ENCODE measurements at regions not wholly inside any gene's neighbourhood (a gene's known extent, or its start where the extent isn't known, plus 50 kb on each side); places are given as distances from the start of the nearest gene placed in this dataset.

DNA sequence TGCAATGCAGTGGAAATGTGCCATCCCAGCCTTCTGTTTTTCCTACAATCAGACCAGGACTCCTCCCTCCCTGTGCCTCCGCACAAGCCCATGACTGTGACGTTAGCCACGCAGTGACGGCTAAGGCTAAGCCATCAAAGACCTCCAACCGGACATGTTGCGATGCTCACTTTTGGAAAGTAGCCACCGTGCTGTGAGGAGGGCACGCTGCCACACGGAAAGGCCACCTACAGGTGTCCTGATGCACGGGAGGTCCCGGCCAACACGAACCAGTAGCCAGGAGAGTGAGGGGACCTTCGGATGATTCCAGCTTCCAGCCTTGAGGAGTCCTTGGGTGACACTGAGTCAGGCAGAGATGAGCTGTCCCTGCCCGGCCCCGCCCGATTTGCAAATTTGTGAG, 53.9 kb downstream of the FOXL1 start:
- DNase-seq (ENCODE audit: low read depth in 2 of 3, low spot score in 2 of 3) = no peak

DNA sequence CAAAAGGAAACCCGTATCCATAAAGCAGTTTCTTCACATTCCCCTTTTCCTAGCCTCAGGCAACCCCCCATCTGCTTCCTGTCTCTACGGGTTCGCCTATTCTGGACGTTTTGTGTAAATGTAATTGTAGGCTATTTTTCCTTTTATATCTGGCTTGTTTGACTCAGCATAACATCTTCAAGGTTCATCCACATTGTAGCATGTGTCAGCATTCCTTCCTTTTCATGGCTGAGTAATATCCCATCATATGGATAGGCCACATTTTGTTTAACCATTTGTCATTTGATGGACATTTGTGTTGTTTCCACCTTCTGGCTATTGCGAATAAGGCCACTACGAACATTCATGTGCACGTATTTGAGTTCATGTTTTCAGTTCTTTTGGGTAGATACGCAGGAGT, 54.6 kb downstream of the FOXL1 start:
- DNase-seq (ENCODE audit: low read depth in 2 of 3, low spot score in 2 of 3) = no peak

DNA sequence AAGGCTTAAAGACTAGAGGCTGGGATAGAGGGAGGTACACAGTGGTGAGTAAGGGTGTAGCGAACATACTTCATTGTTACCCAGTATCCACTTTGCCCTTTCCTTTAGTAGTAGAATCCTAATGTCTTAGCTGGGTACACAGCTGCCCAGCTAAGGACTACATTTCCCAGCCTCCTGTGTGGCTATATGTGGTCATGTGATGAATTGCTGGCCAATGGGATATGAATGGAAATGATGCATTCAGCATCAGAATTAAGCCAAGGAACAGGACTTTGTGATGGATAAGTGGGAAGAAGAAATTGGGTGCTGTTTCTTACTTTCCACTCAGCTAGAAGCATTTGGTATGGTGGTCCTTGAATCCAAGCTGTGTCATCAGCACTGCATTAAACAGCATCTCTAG, 55.9 kb downstream of the FOXL1 start:
- no peak for DNase-seq (ENCODE audit: low read depth in 2 of 3, low spot score in 2 of 3)

DNA sequence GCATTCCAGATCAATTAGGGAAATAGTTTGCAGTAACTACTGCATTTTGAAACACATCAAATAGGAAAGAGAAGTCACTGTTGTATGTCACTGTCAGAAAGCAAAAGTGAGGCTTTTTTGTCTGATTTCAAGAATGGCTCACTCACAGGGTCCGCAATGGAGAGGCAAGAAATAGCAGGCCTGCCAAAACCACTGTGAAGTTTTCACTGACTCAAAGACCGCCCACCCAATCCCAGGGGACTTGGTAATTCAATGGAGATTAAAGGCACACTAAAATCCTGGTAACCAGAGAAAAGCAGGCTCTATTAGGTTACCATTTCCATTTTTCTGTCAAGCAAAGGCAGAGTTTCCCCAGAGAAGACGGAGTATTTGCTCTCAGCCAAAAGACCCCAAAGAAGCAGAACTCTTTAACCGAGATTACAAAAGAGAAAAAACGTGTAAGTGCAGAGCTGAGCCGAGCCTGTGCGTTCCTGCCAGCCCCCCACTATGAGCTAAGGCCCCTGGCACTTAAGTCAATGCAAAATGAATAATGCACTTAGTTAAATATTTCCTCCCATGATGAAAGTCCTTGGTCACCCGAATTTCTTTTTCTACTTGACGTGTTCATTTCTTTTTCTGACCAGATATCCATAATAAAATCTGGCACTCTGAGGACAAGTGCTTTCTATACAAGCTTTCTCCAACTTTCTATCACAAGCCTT, 57.0 kb downstream of the FOXL1 start:
- no peak for DNase-seq (ENCODE audit: low read depth in 2 of 3, low spot score in 2 of 3)

DNA sequence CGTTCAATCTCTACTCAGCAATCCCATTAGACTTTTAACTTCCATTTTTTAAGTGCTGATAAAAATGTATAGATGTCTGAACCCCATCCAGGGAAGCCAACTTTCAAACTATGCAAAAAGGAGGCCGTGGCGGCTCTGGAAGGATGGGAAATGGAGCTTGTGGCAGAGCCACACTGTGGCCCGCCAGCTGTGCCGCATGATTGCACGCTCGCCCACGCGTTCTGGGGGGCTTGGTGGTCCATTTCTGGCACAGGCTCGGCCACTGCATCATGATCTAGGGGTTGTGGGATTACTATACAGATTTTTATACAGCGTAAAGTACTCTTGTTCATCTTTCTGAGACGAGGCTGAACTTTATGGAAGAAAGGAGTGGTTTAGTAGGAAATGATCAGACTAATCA, 57.6 kb downstream of the FOXL1 start:
- no peak for DNase-seq (ENCODE audit: low read depth in 2 of 3, low spot score in 2 of 3)

DNA sequence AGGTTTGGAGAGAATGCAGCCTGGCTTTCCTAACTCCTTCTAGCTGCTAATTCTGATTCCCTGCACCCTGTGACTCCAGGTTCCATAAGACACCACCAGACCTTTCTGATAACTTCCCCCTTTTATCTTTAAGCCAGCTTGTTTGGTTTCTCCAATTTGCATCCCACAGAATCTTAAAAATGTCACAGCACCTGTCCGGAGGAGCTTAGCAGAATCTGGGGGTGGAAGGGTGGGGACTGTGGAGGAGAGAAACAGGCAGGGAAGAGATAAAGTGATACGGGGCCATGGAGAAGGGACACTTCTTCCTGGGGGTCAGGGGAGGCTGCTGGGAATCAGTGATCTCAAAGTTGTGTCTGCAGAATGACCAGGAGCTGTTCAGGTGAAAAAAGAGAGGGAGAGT, 59.4 kb downstream of the FOXL1 start:
- no peak for DNase-seq (ENCODE audit: low read depth in 2 of 3, low spot score in 2 of 3)

DNA sequence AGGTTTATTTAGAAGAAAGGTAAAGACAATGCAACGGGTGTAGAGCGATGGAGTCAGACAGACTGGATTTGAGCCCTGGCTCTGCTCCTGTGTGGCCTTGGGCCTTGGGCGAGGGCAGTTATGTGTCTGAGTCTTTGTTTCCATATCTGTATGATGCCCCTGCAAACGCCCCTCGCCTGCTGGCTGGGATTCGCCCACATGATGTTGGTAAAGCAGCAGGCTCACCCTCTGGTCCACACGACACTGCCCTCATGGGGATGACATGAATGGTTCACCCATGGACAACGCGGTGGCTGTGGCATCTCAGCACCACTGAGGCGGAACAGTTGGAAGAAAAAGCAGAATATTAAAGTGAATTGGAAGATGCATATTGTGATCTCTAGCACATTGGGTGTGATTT, 60.3 kb downstream of the FOXL1 start:
- DNase-seq (ENCODE audit: low read depth in 2 of 3, low spot score in 2 of 3) = no peak

DNA sequence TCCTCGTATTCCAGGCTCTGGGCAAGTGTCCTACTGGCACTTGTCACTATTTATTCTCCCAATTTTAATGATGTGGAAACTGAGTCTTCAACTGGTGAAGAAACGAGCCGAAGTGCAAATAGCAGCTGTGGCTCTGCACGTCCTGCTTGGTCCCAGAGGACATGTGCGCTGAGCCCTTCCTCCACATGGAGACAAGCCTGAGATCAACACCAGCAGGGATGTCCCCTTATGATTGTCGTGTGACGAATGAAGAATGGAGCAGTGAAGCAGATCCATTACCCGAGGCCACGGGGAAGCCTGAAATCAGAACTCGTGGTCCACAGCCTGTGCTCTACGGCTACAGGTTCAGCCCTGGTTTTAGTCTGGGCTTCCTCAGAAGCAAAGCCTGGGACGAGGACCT, 61.0 kb downstream of the FOXL1 start:
- no peak for DNase-seq (ENCODE audit: low read depth in 2 of 3, low spot score in 2 of 3)

DNA sequence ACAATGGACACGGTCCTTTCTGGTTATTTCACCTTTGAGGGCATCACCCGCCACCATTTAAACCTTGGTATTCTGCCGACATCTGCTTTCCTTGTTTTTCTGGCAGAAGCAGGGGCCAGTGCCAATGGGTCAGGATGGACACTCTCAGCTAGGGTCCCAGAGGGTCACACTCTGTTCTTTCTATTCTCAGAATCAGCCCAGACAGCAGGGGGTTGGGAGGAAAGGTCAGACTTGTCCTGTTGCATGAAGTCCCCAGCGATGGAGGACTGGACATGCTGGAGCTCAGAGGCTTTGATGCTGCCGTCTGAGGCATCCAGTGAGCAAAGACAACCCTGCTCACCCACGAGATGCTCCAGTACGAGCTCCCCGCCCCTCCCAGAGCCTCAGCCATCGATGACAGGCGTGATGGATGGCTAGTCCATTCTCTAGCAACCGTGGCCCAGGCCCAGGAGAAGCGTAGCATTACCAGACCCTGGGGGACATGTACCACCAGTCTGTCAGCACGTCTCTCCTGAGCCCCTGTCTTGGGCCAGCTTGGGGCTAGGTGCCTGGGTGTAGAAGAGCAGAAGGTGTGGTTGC, 62.0 kb downstream of the FOXL1 start:
- no peak for DNase-seq (ENCODE audit: low read depth in 2 of 3, low spot score in 2 of 3)

DNA sequence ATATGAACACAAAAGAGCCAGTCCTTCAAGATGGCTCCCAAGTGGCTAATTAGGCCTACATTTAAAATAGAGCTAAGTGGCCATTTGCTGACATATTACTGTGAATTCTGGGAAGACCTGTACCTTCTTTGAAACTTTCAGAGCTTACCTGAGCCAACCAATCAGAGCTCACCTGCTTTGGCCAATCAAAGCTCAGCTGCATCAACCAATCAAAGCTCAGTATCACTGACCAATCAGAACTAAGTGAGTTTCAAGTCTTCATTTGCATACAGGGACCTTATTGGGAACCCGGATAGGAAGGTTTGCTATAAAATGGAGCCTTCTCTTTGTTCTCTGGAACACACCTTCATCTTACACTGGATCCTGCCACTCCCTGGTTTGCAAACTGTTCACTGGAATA, 63.7 kb downstream of the FOXL1 start:
- DNase-seq (ENCODE audit: low read depth in 2 of 3, low spot score in 2 of 3) = no peak

DNA sequence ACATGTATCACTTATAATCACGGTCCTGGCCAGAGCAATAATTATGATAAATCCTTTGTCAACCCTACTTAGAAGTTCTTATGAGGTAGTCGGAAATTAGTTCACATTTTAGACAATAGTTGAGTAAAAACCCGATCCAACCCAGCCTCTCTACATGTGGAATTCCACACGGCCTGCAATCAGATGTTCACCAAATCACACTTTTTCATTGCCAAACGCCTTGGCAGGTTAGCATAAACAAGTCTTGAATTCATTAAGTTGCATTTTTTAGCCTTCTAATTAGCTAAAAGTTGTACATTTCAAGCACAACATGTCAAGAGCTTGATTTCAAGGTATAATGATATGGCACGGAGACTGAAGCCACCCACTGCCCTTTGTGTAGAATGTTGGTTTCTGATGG, 65.3 kb downstream of the FOXL1 start:
- DNase-seq (ENCODE audit: low read depth in 2 of 3, low spot score in 2 of 3) = no peak

DNA sequence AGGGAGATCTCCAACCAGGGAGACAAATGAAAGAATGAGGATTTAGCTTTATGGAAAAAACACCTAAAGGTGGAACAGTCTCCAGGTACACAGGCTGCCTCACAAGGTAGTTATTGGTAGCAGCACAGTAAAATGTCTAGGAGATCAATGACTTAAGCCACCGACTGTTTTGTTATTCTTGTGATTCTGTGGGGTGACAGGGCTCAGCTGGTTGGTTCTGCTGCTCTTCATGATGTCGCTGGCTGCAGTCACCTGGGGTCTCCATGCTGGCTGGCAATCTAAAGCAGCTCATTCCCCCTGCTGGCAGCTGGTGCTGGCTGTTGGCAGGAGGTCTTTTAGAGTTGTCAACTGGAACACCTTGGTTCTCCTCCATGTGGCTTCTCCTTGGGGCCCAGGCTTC, 69.2 kb downstream of the FOXL1 start:
- no peak for DNase-seq (ENCODE audit: low read depth in 2 of 3, low spot score in 2 of 3)

DNA sequence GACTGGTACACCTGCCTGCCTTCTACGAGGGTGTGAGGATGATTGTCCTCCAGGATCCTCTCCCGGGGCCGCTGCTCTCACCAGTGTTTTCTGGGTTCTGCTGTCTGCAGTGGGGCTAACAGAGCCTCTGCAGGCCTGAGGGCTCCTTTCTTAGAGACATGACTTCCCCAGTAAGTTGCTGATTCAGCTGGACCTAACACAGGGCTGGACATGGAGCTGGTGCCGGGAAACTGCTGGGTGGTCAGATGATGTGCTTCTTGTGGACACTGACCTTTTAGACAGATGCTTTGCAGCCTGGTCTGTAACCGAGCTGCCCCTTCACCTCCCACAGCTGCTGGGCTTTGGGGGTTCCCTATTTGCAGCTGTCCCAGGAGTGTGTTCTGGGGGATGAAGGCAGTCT, 71.5 kb downstream of the FOXL1 start:
- no peak for DNase-seq (ENCODE audit: low read depth in 2 of 3, low spot score in 2 of 3)

DNA sequence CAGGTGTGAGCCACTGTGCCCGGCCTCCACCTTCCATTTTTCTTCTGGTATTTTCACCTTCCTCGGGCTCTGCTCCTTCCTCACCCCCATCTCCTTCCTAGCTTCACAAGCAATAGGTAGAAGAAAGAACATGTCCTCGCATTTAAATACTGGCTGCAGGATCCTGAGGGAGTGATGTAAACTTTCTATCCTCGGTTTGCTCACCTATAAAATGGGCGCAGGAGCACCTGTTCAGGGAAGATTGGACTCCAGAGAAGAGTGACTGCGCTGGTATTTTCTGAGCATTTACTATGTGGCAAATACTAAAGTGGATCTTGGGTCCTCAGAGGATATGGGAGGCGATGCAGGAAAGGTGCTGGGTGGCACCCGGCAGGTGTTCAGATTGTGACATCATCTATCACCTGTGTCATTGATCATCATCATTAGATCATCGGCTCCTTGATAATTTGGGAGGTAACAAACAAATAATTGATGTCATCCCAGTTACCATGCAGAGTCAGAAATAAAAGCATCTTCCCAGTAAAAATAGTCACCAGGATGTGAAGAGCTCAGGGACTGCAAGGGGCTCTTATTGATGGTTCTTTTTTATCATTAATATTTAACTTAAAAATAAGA, 72.8 kb downstream of the FOXL1 start:
- DNase-seq (ENCODE audit: low read depth in 2 of 3, low spot score in 2 of 3) = no peak

DNA sequence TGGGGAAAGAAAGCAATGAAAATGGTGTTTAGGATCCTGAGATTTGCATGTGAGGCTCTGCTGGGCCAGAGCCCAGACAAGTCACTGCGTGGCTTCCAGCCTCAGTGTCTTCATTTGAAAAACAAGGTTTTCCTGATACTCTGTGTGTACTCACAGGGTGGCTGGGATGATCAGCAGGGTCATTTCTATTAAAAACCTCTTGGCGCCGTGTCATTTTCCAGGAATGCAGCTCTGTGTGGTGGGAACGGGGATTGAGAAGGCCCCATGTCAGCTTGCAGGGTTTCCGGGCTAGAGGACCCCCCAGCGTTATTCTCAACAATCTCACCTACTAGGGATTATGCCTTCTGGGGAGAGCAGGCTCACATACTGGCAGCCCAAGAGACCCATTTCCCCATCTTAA, 73.5 kb downstream of the FOXL1 start:
- DNase-seq (ENCODE audit: low read depth in 2 of 3, low spot score in 2 of 3) = no peak

DNA sequence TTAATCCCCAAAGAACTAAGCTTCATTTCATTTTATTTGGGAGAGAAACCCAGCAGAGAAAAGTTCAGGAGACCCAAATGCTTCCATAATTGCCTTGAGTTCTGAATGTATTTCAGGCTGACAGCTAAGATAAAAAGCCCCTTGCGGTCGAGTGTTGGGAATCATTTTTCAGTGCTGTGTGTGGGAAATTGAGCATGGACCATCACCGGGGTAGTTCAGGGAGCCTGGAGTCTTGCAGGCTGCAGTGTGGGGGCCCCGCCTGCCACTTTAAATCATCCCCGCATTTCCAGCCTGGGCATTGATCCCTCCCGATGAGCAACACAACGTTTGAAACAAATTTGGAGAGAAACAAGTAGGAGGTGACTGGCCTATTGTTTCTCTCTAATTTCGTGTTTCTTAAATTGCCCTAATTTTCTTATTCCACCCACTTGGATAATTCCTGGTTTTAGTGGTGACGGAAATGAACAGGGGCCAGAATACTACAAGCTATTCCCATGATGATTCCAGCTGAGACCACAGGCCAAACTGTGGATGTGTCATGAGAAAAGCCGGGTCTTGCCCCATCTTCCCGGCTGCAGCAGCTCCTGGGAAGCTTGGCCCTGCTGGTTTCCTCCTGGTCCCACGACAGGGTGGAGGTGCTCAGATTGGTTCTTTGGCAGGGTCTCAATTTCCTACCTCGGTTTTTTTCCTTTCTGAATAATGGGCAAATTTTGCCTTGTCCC, 75.1 kb downstream of the FOXL1 start:
- DNase-seq (ENCODE audit: low read depth in 2 of 3, low spot score in 2 of 3) = no peak

DNA sequence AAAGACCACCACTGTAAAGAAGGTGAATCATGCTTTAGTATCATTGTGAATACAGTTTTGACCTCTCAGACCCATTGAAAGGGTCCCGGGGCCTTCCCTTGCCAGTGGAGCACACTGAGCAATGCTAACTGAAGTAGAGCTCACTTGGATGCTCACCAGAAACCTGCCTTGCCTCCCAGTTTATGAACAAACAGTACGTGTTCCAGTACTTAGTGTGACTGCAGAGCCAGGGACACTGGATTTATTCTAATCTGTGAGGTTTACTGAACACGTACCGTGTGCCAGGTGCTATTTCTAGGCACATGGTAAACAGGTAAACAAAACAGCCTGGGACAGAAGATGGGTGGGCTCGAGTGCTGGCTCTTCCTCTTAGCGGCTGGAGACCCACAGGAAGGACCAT, 79.6 kb downstream of the FOXL1 start:
- no peak for DNase-seq (ENCODE audit: low read depth in 2 of 3, low spot score in 2 of 3)

DNA sequence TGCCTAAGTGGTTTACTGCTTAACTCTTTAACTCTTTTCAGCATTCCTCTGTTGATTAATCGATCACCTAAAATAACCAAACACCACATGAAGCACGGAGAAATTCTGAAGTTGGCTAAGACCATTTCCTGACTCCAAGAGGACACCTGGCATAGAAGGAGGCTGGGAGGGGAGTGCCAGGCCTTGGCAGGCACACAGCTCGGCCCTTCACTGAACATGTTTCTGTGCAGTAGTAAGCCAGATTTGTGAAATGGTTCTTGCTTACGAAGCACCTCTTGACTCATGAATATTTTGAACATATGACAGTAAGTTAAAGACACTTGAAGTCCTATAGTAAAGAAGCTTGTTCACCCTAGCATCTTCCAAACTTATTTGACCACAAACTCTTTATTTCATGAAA, 82.3 kb downstream of the FOXL1 start:
- no peak for DNase-seq (ENCODE audit: low read depth in 2 of 3, low spot score in 2 of 3)

DNA sequence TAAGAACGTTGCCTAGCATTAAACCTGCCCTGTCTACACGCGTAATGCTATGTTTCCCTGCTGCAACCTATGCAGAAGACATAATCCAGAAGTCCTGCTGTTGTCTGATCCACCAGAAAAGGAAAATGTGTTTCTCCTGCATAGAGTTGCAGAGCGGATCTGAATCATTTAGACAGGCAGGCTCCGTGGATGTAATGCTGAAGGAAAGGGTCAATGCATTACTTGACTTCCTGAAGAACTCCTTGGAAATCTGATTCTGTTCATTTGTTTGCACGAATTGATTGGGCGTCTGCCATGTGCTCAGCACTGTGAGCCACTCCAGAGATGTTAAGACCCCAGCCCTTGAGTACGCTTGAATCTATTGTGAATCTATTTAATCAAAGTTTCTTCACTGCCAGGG, 83.4 kb downstream of the FOXL1 start:
- no peak for DNase-seq (ENCODE audit: low read depth in 2 of 3, low spot score in 2 of 3)

DNA sequence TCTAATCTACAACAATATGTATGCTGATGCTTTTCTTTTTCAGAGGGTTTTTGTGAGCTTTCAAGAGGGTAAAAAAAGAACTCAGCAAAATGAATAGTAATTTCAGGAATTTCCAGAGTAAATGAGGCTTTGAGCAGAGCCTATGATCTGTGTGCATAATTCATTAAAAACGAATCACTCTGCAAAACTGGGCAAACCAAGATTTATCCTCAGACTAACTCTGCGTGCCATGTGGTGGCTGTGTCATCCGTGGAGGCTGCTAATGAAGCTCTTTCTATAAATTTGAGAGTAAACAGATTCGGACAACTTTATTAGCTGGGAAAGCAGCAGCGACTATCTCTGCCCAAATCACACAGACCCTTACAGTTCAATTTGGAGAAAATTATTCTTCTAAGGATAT, 83.8 kb downstream of the FOXL1 start:
- no peak for DNase-seq (ENCODE audit: low read depth in 2 of 3, low spot score in 2 of 3)

DNA sequence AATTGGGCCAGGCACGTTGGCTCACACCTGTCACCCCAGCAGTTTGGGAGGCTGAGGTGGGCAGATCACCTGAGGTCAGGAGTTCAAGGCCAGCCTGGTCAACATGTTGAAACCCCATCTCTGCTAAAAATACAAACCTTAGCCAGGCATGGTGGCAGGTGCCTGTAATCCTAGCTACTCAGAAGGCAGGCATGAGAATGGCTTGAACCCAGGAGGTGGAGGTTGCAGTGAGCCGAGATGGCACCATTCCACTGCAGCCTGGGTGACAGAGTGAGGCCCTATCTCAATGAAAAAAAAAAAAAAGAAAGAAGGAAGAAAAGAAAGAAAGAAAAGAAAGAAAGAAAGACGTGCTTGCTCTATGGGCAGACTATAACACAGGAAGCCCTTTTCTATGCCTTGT, 84.4 kb downstream of the FOXL1 start:
- DNase-seq (ENCODE audit: low read depth in 2 of 3, low spot score in 2 of 3) = no peak
